Gastrocnemius medialis (tissue), 4 donors: ENCODE measurements at regions not wholly inside any gene's neighbourhood (a gene's known extent, or its start where the extent isn't known, plus 50 kb on each side); places are given as distances from the start of the nearest gene placed in this dataset.
"Not testable (repeated sequence)": the region's sequence is repeated elsewhere in the genome, so short reads cannot be mapped to it uniquely, and the experiment has no call there.

ENCODE experiments used
- POLR2A ChIP-seq, 2 donors: fragments of 450-650 bp; IDR thresholded peaks; one replicate each; pipeline ENCODE4 v1.6.1; 2017; ENCODE audit warnings: antibody characterized with exemption in 2 of 2, mild to moderate bottlenecking in 2 of 2, moderate library complexity in 2 of 2
- TF ChIP-seq, protein P1 (sequence below), 5 experiments: fragments of 450-650 bp in 3 of 5; fragments of 200-600 bp in 2 of 5; sonication (generic) in 2 of 5; IDR thresholded peaks in 4 of 5; conservative IDR thresholded peaks in 1 of 5; 1 replicate in 4 of 5; 2 replicates in 1 of 5; pipeline ENCODE4 v1.5.1; 2016 to 2019; ENCODE audit warnings: antibody characterized with exemption in 5 of 5, mild to moderate bottlenecking in 3 of 5, moderate library complexity in 3 of 5

GRCh38 chr2:94600929-94601328, 270.3 kb upstream of the TEKT4 start:
- TF ChIP-seq, protein P1, sequence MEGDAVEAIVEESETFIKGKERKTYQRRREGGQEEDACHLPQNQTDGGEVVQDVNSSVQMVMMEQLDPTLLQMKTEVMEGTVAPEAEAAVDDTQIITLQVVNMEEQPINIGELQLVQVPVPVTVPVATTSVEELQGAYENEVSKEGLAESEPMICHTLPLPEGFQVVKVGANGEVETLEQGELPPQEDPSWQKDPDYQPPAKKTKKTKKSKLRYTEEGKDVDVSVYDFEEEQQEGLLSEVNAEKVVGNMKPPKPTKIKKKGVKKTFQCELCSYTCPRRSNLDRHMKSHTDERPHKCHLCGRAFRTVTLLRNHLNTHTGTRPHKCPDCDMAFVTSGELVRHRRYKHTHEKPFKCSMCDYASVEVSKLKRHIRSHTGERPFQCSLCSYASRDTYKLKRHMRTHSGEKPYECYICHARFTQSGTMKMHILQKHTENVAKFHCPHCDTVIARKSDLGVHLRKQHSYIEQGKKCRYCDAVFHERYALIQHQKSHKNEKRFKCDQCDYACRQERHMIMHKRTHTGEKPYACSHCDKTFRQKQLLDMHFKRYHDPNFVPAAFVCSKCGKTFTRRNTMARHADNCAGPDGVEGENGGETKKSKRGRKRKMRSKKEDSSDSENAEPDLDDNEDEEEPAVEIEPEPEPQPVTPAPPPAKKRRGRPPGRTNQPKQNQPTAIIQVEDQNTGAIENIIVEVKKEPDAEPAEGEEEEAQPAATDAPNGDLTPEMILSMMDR (IDR thresholded peaks at IDR 0.05 in 4 of 5, conservative IDR thresholded peaks at IDR 0.05 in 1 of 5), result not testable (repeated sequence)
- not testable (repeated sequence) for TF ChIP-seq POLR2A (IDR thresholded peaks at IDR 0.05)
